ENCODE measurements at regions not wholly inside any gene's neighbourhood (a gene's known extent, or its start where the extent isn't known, plus 50 kb on each side); places are given as distances from the start of the nearest gene placed in this dataset.
"Not testable (repeated sequence)": the region's sequence is repeated elsewhere in the genome, so short reads cannot be mapped to it uniquely, and the experiment has no call there.

DNA sequence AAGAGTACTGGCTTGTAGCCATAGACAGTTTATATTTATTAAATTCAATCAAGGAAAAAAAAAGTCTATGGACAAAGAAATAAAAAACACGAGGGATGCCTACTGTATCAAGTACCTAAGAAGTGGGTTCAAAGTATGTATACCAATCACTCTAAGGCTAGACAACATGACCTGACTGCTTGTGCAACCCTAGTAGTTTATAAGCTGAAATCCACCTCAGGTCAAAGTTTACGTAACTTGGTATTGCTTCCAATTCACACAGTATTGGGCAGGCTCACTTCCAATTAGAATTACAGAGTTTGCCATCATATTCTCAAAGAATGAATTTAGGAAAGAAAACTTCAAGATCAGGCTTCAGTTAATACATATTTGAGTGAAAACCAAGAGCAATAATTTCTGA lies 657.8 kb downstream of the DACH1 start:
- no peak overlapping the region for H2BK5ac ChIP-seq (ENCODE audit: insufficient read length, low read length)
- H4K5ac ChIP-seq (ENCODE audit: insufficient read length, low read depth, low read length): no peak overlapping the region
- H3K4me2 ChIP-seq (ENCODE audit: insufficient read depth, insufficient read length, low read length): no peak overlapping the region
- no peak overlapping the region for H3K4ac ChIP-seq (ENCODE audit: low read depth, low read length)
- H3K9me3 ChIP-seq (ENCODE audit: control insufficient read depth, low read depth, low read length): no peaks in the 10 kb centered on the region
- H2BK120ac ChIP-seq (ENCODE audit: low read depth, low read length, poor library complexity, severe bottlenecking): no peak overlapping the region
- H4K91ac ChIP-seq (ENCODE audit: insufficient read length, low read depth, low read length): no peak overlapping the region
- DNase-seq: no peak
- TF ChIP-seq, protein P1, sequence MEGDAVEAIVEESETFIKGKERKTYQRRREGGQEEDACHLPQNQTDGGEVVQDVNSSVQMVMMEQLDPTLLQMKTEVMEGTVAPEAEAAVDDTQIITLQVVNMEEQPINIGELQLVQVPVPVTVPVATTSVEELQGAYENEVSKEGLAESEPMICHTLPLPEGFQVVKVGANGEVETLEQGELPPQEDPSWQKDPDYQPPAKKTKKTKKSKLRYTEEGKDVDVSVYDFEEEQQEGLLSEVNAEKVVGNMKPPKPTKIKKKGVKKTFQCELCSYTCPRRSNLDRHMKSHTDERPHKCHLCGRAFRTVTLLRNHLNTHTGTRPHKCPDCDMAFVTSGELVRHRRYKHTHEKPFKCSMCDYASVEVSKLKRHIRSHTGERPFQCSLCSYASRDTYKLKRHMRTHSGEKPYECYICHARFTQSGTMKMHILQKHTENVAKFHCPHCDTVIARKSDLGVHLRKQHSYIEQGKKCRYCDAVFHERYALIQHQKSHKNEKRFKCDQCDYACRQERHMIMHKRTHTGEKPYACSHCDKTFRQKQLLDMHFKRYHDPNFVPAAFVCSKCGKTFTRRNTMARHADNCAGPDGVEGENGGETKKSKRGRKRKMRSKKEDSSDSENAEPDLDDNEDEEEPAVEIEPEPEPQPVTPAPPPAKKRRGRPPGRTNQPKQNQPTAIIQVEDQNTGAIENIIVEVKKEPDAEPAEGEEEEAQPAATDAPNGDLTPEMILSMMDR (conservative IDR thresholded peaks at IDR 0.05): no peak
- H3K27me3 ChIP-seq (ENCODE audit: insufficient read depth, low read length): no peaks in the 10 kb centered on the region
- no peak overlapping the region for H3K27ac ChIP-seq (ENCODE audit: insufficient read length, low read depth, low read length)
- Mint-ChIP-seq H3K27me3 (ENCODE audit: low read depth) (no peaks in the 10 kb centered on the region), H3K36me3 (ENCODE audit: insufficient read depth in 1 of 3, low read depth in 3 of 3) (no peaks in the 10 kb centered on the region), H3K27ac (no peak overlapping the region), H3K4me3 (no peak overlapping the region), H3K9me3 (no peaks in the 10 kb centered on the region), H3K4me1 (peaks cover 11 to 12% of the 10 kb centered on the region in 2 experiments)
- H2AFZ ChIP-seq (ENCODE audit: low read length): no peak overlapping the region
- H3T11ph ChIP-seq (ENCODE audit: low read length): no peak overlapping the region
- no peaks in the 10 kb centered on the region for H3K4me1 ChIP-seq (ENCODE audit: insufficient read depth, low read length)
- no peaks in the 10 kb centered on the region for H3K79me2 ChIP-seq (ENCODE audit: insufficient read depth, low read length)
- H2AK5ac ChIP-seq (ENCODE audit: insufficient read length, low read length): no peak overlapping the region
- no peak overlapping the region for H3K14ac ChIP-seq (ENCODE audit: insufficient read depth, low read length)
- no peak overlapping the region for H3K18ac ChIP-seq (ENCODE audit: insufficient read length, low read depth, low read length)
- H4K20me1 ChIP-seq (ENCODE audit: control insufficient read depth, insufficient read depth, insufficient read length): no peaks in the 10 kb centered on the region
- no peaks in the 10 kb centered on the region for H3K23me2 ChIP-seq (ENCODE audit: insufficient read length, low read depth, low read length, poor library complexity, severe bottlenecking)
- H2BK15ac ChIP-seq (ENCODE audit: low read depth, low read length): no peak overlapping the region
- no peaks in the 10 kb centered on the region for H3K79me1 ChIP-seq (ENCODE audit: insufficient read depth, low read depth, low read length, poor library complexity, severe bottlenecking)
- H4K8ac ChIP-seq (replicated peaks; ENCODE audit: insufficient read length, low read depth, low read length): no peak overlapping the region
- H3K56ac ChIP-seq (ENCODE audit: insufficient read length, low read depth, low read length): no peak overlapping the region
- H3K9ac ChIP-seq (ENCODE audit: extremely low read depth, insufficient read length, low read length): no peak overlapping the region
- WGBS (ENCODE audit: extremely low coverage, insufficient read length, low lambda C conversion rate): no CpG with 5 or more reads among the region's 2 CpGs
- no peak overlapping the region for H2BK20ac ChIP-seq (ENCODE audit: low read depth, low read length, poor library complexity, severe bottlenecking)
- H3K23ac ChIP-seq (ENCODE audit: insufficient read length, low read depth, low read length): no peak overlapping the region
- H2BK12ac ChIP-seq (ENCODE audit: insufficient read length, low read depth, low read length): no peak overlapping the region

DNA sequence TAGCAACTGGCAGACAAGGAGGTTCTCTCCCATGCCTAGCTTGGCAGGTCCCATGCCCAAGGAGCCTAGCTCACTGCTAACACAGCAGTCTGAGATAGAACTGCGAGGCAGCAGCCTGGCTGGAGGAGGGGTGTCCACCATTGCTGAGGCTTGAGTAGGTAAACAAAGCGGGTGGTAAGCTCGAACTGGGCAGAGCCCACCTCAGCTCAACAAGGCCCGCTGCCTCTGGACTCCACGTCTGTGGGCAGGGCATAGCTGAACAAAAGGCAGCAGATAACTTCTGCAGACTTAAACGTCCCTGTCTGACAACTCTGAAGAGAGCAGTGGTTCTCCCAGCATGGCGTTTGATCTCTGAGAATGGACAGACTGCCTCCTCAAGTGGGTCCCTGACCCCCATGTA lies 682.4 kb downstream of the DACH1 start:
- not testable (repeated sequence) for H2AFZ ChIP-seq (ENCODE audit: low read length); H3K14ac ChIP-seq (ENCODE audit: insufficient read depth, low read length); H4K5ac ChIP-seq (ENCODE audit: insufficient read length, low read depth, low read length); H3K4me1 ChIP-seq (ENCODE audit: insufficient read depth, low read length); H3K18ac ChIP-seq (ENCODE audit: insufficient read length, low read depth, low read length); H3K27ac ChIP-seq (ENCODE audit: insufficient read length, low read depth, low read length); H3T11ph ChIP-seq (ENCODE audit: low read length); H3K23ac ChIP-seq (ENCODE audit: insufficient read length, low read depth, low read length); H2AK5ac ChIP-seq (ENCODE audit: insufficient read length, low read length); H3K27me3 ChIP-seq (ENCODE audit: insufficient read depth, low read length); H3K27me3 Mint-ChIP-seq (ENCODE audit: low read depth); H2BK20ac ChIP-seq (ENCODE audit: low read depth, low read length, poor library complexity, severe bottlenecking); H3K9me3 ChIP-seq (ENCODE audit: control insufficient read depth, low read depth, low read length); H3K4ac ChIP-seq (ENCODE audit: low read depth, low read length); H4K8ac ChIP-seq (replicated peaks; ENCODE audit: insufficient read length, low read depth, low read length); H3K23me2 ChIP-seq (ENCODE audit: insufficient read length, low read depth, low read length, poor library complexity, severe bottlenecking); H2BK12ac ChIP-seq (ENCODE audit: insufficient read length, low read depth, low read length); H3K79me2 ChIP-seq (ENCODE audit: insufficient read depth, low read length); H3K4me2 ChIP-seq (ENCODE audit: insufficient read depth, insufficient read length, low read length); H2BK15ac ChIP-seq (ENCODE audit: low read depth, low read length); H3K27ac Mint-ChIP-seq; H3K79me1 ChIP-seq (ENCODE audit: insufficient read depth, low read depth, low read length, poor library complexity, severe bottlenecking); H4K20me1 ChIP-seq (ENCODE audit: control insufficient read depth, insufficient read depth, insufficient read length); H3K4me1 Mint-ChIP-seq; H4K91ac ChIP-seq (ENCODE audit: insufficient read length, low read depth, low read length); H3K4me3 Mint-ChIP-seq; DNase-seq; H3K56ac ChIP-seq (ENCODE audit: insufficient read length, low read depth, low read length); H3K9ac ChIP-seq (ENCODE audit: extremely low read depth, insufficient read length, low read length); H2BK120ac ChIP-seq (ENCODE audit: low read depth, low read length, poor library complexity, severe bottlenecking); H2BK5ac ChIP-seq (ENCODE audit: insufficient read length, low read length)
- WGBS (ENCODE audit: extremely low coverage, insufficient read length, low lambda C conversion rate): no CpG with 5 or more reads among the region's 7 CpGs
- peaks cover 0 to 13% (median 2%) of the 10 kb centered on the region in 3 experiments; a peak in 3 of 7 replicates for H3K36me3 Mint-ChIP-seq (ENCODE audit: insufficient read depth in 1 of 3, low read depth in 3 of 3)
- H3K9me3 Mint-ChIP-seq: peaks cover 14 to 16% of the 10 kb centered on the region in 2 experiments; a peak in 4 of 5 replicates
